ENCODE measurements at regions not wholly inside any gene's neighbourhood (a gene's known extent, or its start where the extent isn't known, plus 50 kb on each side); places are given as distances from the start of the nearest gene placed in this dataset.

DNA sequence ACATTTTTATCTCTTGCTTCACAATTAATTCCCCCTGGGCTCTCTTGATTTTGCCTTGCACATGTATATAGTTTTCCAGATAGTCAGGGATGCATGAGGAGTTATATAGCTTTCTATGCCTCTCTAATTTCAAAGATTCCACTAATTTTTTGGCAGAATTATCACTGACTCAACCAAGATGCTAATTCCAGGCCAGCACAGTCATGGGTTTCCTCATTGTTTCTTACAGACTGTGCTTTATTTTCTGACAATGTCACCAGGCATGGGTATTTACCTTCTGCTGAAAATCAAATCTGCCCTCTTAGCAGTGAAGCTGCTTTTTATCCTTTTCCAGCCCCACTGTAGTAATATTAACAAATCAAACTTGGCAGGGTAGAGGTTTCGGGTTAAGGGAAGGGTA, 1520.6 kb upstream of the CADM2 start:
- Histone ChIP-seq H3K36me3 (no peaks in the 10 kb centered on the region), H3K4me1 (no peaks in the 10 kb centered on the region), H3K27ac (no peak overlapping the region), H3K4me3 (no peak overlapping the region), H3K27me3 (no peaks in the 10 kb centered on the region), H3K9me3 (no peaks in the 10 kb centered on the region)
- no peak for FAIRE-seq
- intact Hi-C loops (cut with DNase I), result no loop called here
- no peak for ATAC-seq
- 62 to 73% methylated on average over 1 of the region's 1 CpG for WGBS, 2 donors
- no peak for DNase-seq
- TF ChIP-seq, protein P1, sequence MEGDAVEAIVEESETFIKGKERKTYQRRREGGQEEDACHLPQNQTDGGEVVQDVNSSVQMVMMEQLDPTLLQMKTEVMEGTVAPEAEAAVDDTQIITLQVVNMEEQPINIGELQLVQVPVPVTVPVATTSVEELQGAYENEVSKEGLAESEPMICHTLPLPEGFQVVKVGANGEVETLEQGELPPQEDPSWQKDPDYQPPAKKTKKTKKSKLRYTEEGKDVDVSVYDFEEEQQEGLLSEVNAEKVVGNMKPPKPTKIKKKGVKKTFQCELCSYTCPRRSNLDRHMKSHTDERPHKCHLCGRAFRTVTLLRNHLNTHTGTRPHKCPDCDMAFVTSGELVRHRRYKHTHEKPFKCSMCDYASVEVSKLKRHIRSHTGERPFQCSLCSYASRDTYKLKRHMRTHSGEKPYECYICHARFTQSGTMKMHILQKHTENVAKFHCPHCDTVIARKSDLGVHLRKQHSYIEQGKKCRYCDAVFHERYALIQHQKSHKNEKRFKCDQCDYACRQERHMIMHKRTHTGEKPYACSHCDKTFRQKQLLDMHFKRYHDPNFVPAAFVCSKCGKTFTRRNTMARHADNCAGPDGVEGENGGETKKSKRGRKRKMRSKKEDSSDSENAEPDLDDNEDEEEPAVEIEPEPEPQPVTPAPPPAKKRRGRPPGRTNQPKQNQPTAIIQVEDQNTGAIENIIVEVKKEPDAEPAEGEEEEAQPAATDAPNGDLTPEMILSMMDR (IDR thresholded peaks at IDR 0.05), result no peak

DNA sequence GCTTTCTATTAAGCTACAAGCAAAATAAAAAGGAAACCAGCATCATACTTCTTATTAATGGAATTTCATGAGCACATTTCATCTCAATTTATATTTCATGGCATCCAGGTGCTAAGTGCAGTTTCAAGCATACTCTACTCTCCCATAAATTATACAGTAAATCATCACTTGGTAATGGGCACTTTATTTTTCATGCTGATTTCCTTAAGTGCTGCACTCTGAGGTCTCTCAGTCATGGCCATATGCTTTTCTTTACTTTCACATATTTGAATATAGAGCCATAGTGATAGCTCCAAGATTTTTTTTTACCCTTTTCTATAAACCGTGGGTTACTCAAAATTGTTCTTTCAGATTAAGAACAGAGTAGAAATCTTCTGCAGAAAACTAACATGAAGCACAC, 1505.7 kb upstream of the CADM2 start:
- TF ChIP-seq, protein P1 (IDR thresholded peaks at IDR 0.05), result no peak
- Histone ChIP-seq H3K4me3 (no peak overlapping the region), H3K9me3 (no peaks in the 10 kb centered on the region), H3K36me3 (no peaks in the 10 kb centered on the region), H3K27ac (no peak overlapping the region), H3K27me3 (no peaks in the 10 kb centered on the region), H3K4me1 (no peaks in the 10 kb centered on the region)
- WGBS, 2 donors, result 46 to 66% methylated on average over 1 of the region's 1 CpG
- intact Hi-C loops (cut with DNase I), result no loop called here
- ATAC-seq (no peak), DNase-seq (no peak), FAIRE-seq (no peak)

DNA sequence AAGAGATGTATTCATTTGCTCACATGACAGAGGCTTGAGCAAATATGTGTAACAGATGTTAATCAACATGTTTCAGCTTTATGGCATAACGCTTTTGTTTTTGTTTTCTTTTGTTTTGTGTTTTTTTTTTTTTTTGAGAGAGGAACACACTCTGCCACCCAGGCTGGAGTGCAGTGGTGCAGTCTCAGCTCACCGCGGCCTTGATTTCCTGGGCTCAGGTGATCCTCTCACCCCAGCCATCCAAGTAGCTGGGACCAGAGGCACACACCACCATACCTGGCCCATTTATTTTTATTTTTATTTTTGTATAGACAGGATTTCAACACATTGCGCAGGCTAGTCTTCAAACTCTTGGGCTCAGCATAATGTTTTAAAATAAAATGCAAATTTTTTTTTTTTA, 1504.4 kb upstream of the CADM2 start:
- Histone ChIP-seq H3K9me3 (no peaks in the 10 kb centered on the region), H3K27me3 (no peaks in the 10 kb centered on the region), H3K36me3 (no peaks in the 10 kb centered on the region), H3K4me1 (no peaks in the 10 kb centered on the region), H3K27ac (no peak overlapping the region), H3K4me3 (no peak overlapping the region)
- 84% methylated on average over 4 of the region's 4 CpGs for WGBS, 2 donors
- no peak for ATAC-seq
- intact Hi-C loops (cut with DNase I), result no loop called here
- TF ChIP-seq, protein P1 (IDR thresholded peaks at IDR 0.05), result no peak
- FAIRE-seq, result no peak
- no peak for DNase-seq

DNA sequence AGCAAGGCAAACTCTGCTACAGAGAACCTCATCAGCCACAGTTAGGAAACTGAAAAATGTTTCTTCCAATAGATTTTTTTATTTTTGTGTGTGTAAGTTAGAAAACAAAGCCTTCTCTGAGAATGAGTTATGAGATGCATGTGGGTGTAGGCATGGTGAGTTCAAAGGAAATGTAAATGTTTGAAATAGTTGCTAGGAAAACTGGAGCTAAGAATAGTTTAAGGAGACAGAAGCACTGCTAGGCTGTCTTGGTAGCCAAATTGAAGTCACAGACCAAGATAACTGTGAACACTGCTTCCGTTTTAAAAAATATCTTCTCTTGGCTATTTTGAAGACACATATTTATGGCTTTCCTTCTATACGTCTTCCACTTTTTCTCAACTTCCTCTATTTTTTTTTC, 1501.2 kb upstream of the CADM2 start:
- TF ChIP-seq, protein P1 (IDR thresholded peaks at IDR 0.05), result no peak
- no peak overlapping the region for H3K4me3 ChIP-seq
- H3K4me1 ChIP-seq, result no peaks in the 10 kb centered on the region
- 47 to 67% methylated on average over 2 of the region's 2 CpGs for WGBS, 2 donors
- ATAC-seq, result no peak
- no peaks in the 10 kb centered on the region for H3K9me3 ChIP-seq
- no peak for FAIRE-seq
- intact Hi-C loops (cut with DNase I), result no loop called here
- DNase-seq, result no peak
- H3K27ac ChIP-seq, result no peak overlapping the region
- no peaks in the 10 kb centered on the region for H3K36me3 ChIP-seq
- H3K27me3 ChIP-seq, result no peaks in the 10 kb centered on the region

DNA sequence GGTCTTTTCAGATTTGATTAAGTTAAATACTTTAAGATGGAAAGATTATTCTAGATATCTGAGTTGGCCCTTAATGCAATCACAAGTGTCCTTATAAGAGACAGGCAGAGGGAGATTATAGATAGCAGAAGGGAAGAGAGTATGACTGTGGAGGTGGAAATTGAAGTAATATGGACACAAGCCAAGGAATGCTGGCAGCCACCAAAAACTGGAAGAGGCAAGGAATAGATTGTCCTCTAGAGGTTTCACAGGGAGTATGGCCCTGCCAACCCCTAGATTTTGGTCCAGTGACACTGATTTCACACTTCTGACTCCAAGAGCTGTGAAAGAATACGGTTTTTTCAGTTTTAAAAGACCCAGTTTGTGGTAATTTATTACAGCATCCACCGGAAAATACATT, 1498.7 kb upstream of the CADM2 start:
- intact Hi-C loops (cut with DNase I), result no loop called here
- WGBS, 2 donors, result 62 to 72% methylated on average over 2 of the region's 2 CpGs
- H3K4me1 ChIP-seq, result no peaks in the 10 kb centered on the region
- ATAC-seq, result no peak
- H3K27me3 ChIP-seq, result no peaks in the 10 kb centered on the region
- FAIRE-seq, result no peak
- no peaks in the 10 kb centered on the region for H3K36me3 ChIP-seq
- no peaks in the 10 kb centered on the region for H3K9me3 ChIP-seq
- DNase-seq, result no peak
- H3K27ac ChIP-seq, result no peak overlapping the region
- TF ChIP-seq, protein P1 (IDR thresholded peaks at IDR 0.05), result no peak
- no peak overlapping the region for H3K4me3 ChIP-seq

Measured in pancreas (tissue), 10 donors.